ENCODE measurements at regions not wholly inside any gene's neighbourhood (a gene's known extent, or its start where the extent isn't known, plus 50 kb on each side); places are given as distances from the start of the nearest gene placed in this dataset.

GRCh38 chr3:137382005-137382594 lies 382.0 kb upstream of the SOX14 start:
- TF ChIP-seq CTCF (IDR thresholded peaks at IDR 0.05) (no peak), POLR2AphosphoS5 (IDR thresholded peaks at IDR 0.05) (no peak), EP300 (IDR thresholded peaks at IDR 0.05) (no peak), POLR2A (IDR thresholded peaks at IDR 0.05) (no peak)

Measured in upper lobe of left lung (tissue), 4 donors.